ENCODE measurements at regions not wholly inside any gene's neighbourhood (a gene's known extent, or its start where the extent isn't known, plus 50 kb on each side); places are given as distances from the start of the nearest gene placed in this dataset.

DNA sequence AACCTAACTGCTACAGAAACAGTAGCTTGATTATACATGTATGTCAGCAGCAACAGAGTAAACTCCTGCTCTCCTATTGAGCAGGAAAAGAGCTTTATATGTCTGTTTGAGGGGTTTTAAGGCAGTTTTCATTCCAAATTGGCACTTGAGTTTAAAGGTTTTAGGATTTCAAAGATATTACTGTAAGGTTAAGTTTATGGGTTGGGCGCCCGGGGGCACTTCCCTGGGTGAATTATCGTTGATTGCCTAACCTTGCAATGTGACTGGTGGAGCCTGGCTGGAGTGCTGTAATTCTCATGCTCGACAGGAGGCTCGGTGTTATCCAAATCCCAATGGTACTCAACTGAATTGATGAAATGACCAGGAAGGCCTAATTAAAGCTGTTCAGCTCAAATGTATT, 1586.1 kb downstream of the OLFM4 start:
- TF ChIP-seq POLR2AphosphoS5 (IDR thresholded peaks at IDR 0.05; ENCODE audit: low read depth, low read length) (no peak), TAF1 (IDR thresholded peaks at IDR 0.05; ENCODE audit: low read depth, low read length) (no peak), POLR2A (IDR thresholded peaks at IDR 0.05; ENCODE audit: low read depth, low read length) (no peak)
